Naive thymus-derived CD4-positive, alpha-beta T cell (primary cell): ENCODE measurements at regions not wholly inside any gene's neighbourhood (a gene's known extent, or its start where the extent isn't known, plus 50 kb on each side); places are given as distances from the start of the nearest gene placed in this dataset.

Experiments
- ATAC-seq: fragments of 150-1000 bp; cut with Tn5 transposase; 2 replicates; pipeline ENCODE4 v1.10.0; 2021; ENCODE audit warnings: mild to moderate bottlenecking, moderate library complexity
- CTCF ChIA-PET: fragments of 350-600 bp; sonication (Branson Sonifier 250); formaldehyde crosslinking; loops from one replicate; lab custom pipeline; 2021; ENCODE audit warnings: antibody characterized with exemption; lab: Charles Lee
- POLR2A ChIA-PET: fragments of 350-600 bp; sonication (Branson Sonifier 250); formaldehyde crosslinking; loops from one replicate; lab custom pipeline; 2021; ENCODE audit warnings: antibody characterized with exemption, inconsistent platforms; lab: Charles Lee
- DNase-seq, 9 donors: peaks; one replicate each; pipeline versions ENCODE4 v3.0.0 to v3.0.0-alpha.2; 2020 to 2022; ENCODE audit warnings: mixed read lengths in 1 of 9
- H3K27ac ChIP-seq: one replicate; pipeline ENCODE4 v1.7.0; 2013; ENCODE audit warnings: mild to moderate bottlenecking, low read depth, low read length, moderate library complexity
- H3K27me3 ChIP-seq, 2 donors: one replicate each; pipeline ENCODE4 v1.7.0; 2013; ENCODE audit warnings: low read length in 2 of 2, mild to moderate bottlenecking in 2 of 2, moderate library complexity in 2 of 2; ENCODE audit not compliant: control insufficient read depth in 2 of 2, insufficient read depth in 2 of 2
- H3K36me3 ChIP-seq, 3 experiments: 1 replicate in 2 of 3; 2 replicates in 1 of 3; pipeline ENCODE4 v1.7.0; 2013; ENCODE audit warnings: low read length in 3 of 3, mild to moderate bottlenecking in 3 of 3, moderate library complexity in 1 of 3; ENCODE audit not compliant: insufficient read depth in 3 of 3, control insufficient read depth in 2 of 3
- H3K4me1 ChIP-seq, 2 donors: one replicate each; pipeline ENCODE4 v1.7.0; 2013; ENCODE audit warnings: low read length in 2 of 2, mild to moderate bottlenecking in 2 of 2, moderate library complexity in 1 of 2; ENCODE audit not compliant: control insufficient read depth in 2 of 2, insufficient read depth in 2 of 2
- H3K4me3 ChIP-seq: 2 replicates; pipeline ENCODE4 v1.7.0; 2013; ENCODE audit warnings: mild to moderate bottlenecking, low read length
- H3K9me3 ChIP-seq, 3 experiments: 1 replicate in 2 of 3; 2 replicates in 1 of 3; pipeline ENCODE4 v1.7.0; 2013; ENCODE audit warnings: low read length in 3 of 3; ENCODE audit not compliant: control insufficient read depth in 2 of 3
- H3K27ac Mint-ChIP-seq, 9 donors: one replicate each; pipeline ENCODE4 v1.8.0; 2020 to 2022; ENCODE audit warnings: mixed read lengths in 9 of 9, mild to moderate bottlenecking in 8 of 9, moderate library complexity in 5 of 9, inconsistent platforms in 2 of 9
- H3K27me3 Mint-ChIP-seq, 5 donors: one replicate each; pipeline ENCODE4 v1.8.0; 2021 to 2022; ENCODE audit warnings: mixed read lengths in 5 of 5, mild to moderate bottlenecking in 1 of 5
- H3K36me3 Mint-ChIP-seq, 5 donors: one replicate each; pipeline ENCODE4 v1.8.0; 2020 to 2022; ENCODE audit warnings: mixed read lengths in 5 of 5, mild to moderate bottlenecking in 3 of 5, inconsistent platforms in 1 of 5
- H3K4me1 Mint-ChIP-seq, 7 donors: one replicate each; pipeline ENCODE4 v1.8.0; 2020 to 2022; ENCODE audit warnings: mixed read lengths in 7 of 7, mild to moderate bottlenecking in 3 of 7, inconsistent platforms in 1 of 7
- H3K4me3 Mint-ChIP-seq, 10 donors: one replicate each; pipeline ENCODE4 v1.8.0; 2020 to 2022; ENCODE audit warnings: mild to moderate bottlenecking in 10 of 10, mixed read lengths in 10 of 10, moderate library complexity in 6 of 10, inconsistent platforms in 2 of 10
- H3K9me3 Mint-ChIP-seq, 11 donors: one replicate each; pipeline ENCODE4 v1.8.0; 2020 to 2022; ENCODE audit warnings: mixed read lengths in 11 of 11, mild to moderate bottlenecking in 4 of 11, inconsistent platforms in 1 of 11, moderate library complexity in 1 of 11
- intact Hi-C, 2 donors: fragments of 100-400 bp; cut with micrococcal nuclease; formaldehyde crosslinking; loops; one replicate each; pipeline ENCODE4 v1.15.1; 2023

- DNase-seq (no peak), ATAC-seq (no peak)
- Histone ChIP-seq H3K9me3 (peaks cover 0 to 5% (median 0%) of the 10 kb centered on the region in 3 experiments), H3K4me3 (no peak overlapping the region), H3K4me1 (no peaks in the 10 kb centered on the region), H3K36me3 (no peaks in the 10 kb centered on the region), H3K27me3 (no peaks in the 10 kb centered on the region), H3K27ac (no peak overlapping the region)
- Mint-ChIP-seq H3K4me3 (no peak overlapping the region), H3K9me3 (peaks cover 3 to 38% (median 11%) of the 10 kb centered on the region in 11 donors), H3K27me3 (peaks cover 3 to 50% (median 18%) of the 10 kb centered on the region in 5 donors), H3K4me1 (no peaks in the 10 kb centered on the region), H3K36me3 (peaks cover 0 to 9% (median 0%) of the 10 kb centered on the region in 5 donors), H3K27ac (no peak overlapping the region)
- intact Hi-C loops = no loop called here
- ChIA-PET POLR2A (no interaction called here), CTCF (no interaction called here)
Measured at GRCh38 chr1:4395158-4395557, 259.3 kb upstream of the AJAP1 start.

GRCh38 chr1:4395676-4396075 is 258.7 kb upstream of the AJAP1 start:
- Mint-ChIP-seq H3K27me3 (peaks cover 3 to 45% (median 14%) of the 10 kb centered on the region in 5 donors), H3K9me3 (peaks cover 3 to 38% (median 11%) of the 10 kb centered on the region in 11 donors), H3K36me3 (peaks cover 0 to 9% (median 0%) of the 10 kb centered on the region in 5 donors), H3K4me1 (no peaks in the 10 kb centered on the region), H3K27ac (no peak overlapping the region), H3K4me3 (no peak overlapping the region)
- Histone ChIP-seq H3K27ac (no peak overlapping the region), H3K27me3 (no peaks in the 10 kb centered on the region), H3K4me3 (no peak overlapping the region), H3K9me3 (peaks cover 0 to 5% (median 0%) of the 10 kb centered on the region in 3 experiments), H3K36me3 (no peaks in the 10 kb centered on the region), H3K4me1 (no peaks in the 10 kb centered on the region)
- intact Hi-C loops = no loop called here
- DNase-seq = no peak
- CTCF ChIA-PET = no interaction called here
- POLR2A ChIA-PET = no interaction called here
- ATAC-seq = no peak

GRCh38 chr1:4396551-4396950 is 257.9 kb upstream of the AJAP1 start:
- Mint-ChIP-seq H3K4me3 (no peak overlapping the region), H3K36me3 (peaks cover 0 to 9% (median 0%) of the 10 kb centered on the region in 5 donors), H3K27ac (no peak overlapping the region), H3K4me1 (no peaks in the 10 kb centered on the region), H3K9me3 (peaks cover 3 to 38% (median 10%) of the 10 kb centered on the region in 11 donors), H3K27me3 (peaks cover 3 to 48% (median 8%) of the 10 kb centered on the region in 5 donors)
- CTCF ChIA-PET = no interaction called here
- no peaks in the 10 kb centered on the region for H3K36me3 ChIP-seq
- no peak overlapping the region for H3K27ac ChIP-seq
- DNase-seq (no peak), ATAC-seq (no peak)
- intact Hi-C loops = no loop called here
- H3K9me3 ChIP-seq = peaks cover 0 to 5% (median 0%) of the 10 kb centered on the region in 3 experiments
- H3K4me1 ChIP-seq = no peaks in the 10 kb centered on the region
- no peak overlapping the region for H3K4me3 ChIP-seq
- POLR2A ChIA-PET = no interaction called here
- no peaks in the 10 kb centered on the region for H3K27me3 ChIP-seq

- CTCF ChIA-PET = no interaction called here
- no peaks in the 10 kb centered on the region for H3K4me1 Mint-ChIP-seq
- POLR2A ChIA-PET = no interaction called here
Measured at GRCh38 chr1:4397196-4397595, 257.2 kb upstream of the AJAP1 start.

GRCh38 chr1:4402032-4402431 is 252.4 kb upstream of the AJAP1 start:
- DNase-seq (no peak), ATAC-seq (no peak)
- Mint-ChIP-seq H3K36me3 (no peaks in the 10 kb centered on the region), H3K27me3 (peaks cover 0 to 31% (median 6%) of the 10 kb centered on the region in 5 donors), H3K4me3 (no peak overlapping the region), H3K27ac (no peak overlapping the region), H3K9me3 (peaks cover 0 to 3% (median 0%) of the 10 kb centered on the region in 11 donors), H3K4me1 (no peaks in the 10 kb centered on the region)
- no peaks in the 10 kb centered on the region for H3K9me3 ChIP-seq
- H3K4me3 ChIP-seq = no peak overlapping the region
- ChIA-PET CTCF (no interaction called here), POLR2A (no interaction called here)
- no peak overlapping the region for H3K27ac ChIP-seq
- intact Hi-C loops = no loop called here
- no peaks in the 10 kb centered on the region for H3K36me3 ChIP-seq
- H3K27me3 ChIP-seq = no peaks in the 10 kb centered on the region
- no peaks in the 10 kb centered on the region for H3K4me1 ChIP-seq

More at GRCh38 chr1:4397196-4397595, 257.2 kb upstream of the AJAP1 start:
- peaks cover 0 to 5% (median 0%) of the 10 kb centered on the region in 3 experiments for H3K9me3 ChIP-seq
- no peak overlapping the region for H3K4me3 Mint-ChIP-seq
- intact Hi-C loops = no loop called here
- no peak overlapping the region for H3K4me3 ChIP-seq
- H3K9me3 Mint-ChIP-seq = peaks cover 3 to 31% (median 8%) of the 10 kb centered on the region in 11 donors
- no peak overlapping the region for H3K27ac Mint-ChIP-seq
- no peak for ATAC-seq
- H3K27ac ChIP-seq = no peak overlapping the region
- no peaks in the 10 kb centered on the region for H3K4me1 ChIP-seq
- no peaks in the 10 kb centered on the region for H3K27me3 ChIP-seq
- H3K36me3 ChIP-seq = no peaks in the 10 kb centered on the region
- H3K27me3 Mint-ChIP-seq = peaks cover 3 to 50% (median 8%) of the 10 kb centered on the region in 5 donors
- no peak for DNase-seq
- peaks cover 0 to 9% (median 0%) of the 10 kb centered on the region in 5 donors for H3K36me3 Mint-ChIP-seq

GRCh38 chr1:4404854-4405590 is 249.4 kb upstream of the AJAP1 start:
- Mint-ChIP-seq H3K27me3 (peaks cover 0 to 29% (median 4%) of the 10 kb centered on the region in 5 donors), H3K36me3 (no peaks in the 10 kb centered on the region), H3K9me3 (peaks cover 0 to 3% (median 0%) of the 10 kb centered on the region in 11 donors), H3K4me1 (peaks cover 0 to 4% (median 0%) of the 10 kb centered on the region in 7 donors), H3K27ac (no peak overlapping the region), H3K4me3 (no peak overlapping the region)
- Histone ChIP-seq H3K27me3 (no peaks in the 10 kb centered on the region), H3K4me1 (no peaks in the 10 kb centered on the region), H3K4me3 (no peak overlapping the region), H3K27ac (no peak overlapping the region), H3K9me3 (no peaks in the 10 kb centered on the region), H3K36me3 (no peaks in the 10 kb centered on the region)
- intact Hi-C loops = no loop called here
- DNase-seq = no peak
- ChIA-PET CTCF (no interaction called here), POLR2A (no interaction called here)
- ATAC-seq = no peak

GRCh38 chr1:4407851-4408250 is 246.6 kb upstream of the AJAP1 start:
- Mint-ChIP-seq H3K4me1 (peaks cover 0 to 4% (median 0%) of the 10 kb centered on the region in 7 donors), H3K9me3 (peaks cover 0 to 3% (median 0%) of the 10 kb centered on the region in 11 donors), H3K36me3 (no peaks in the 10 kb centered on the region), H3K4me3 (no peak overlapping the region), H3K27ac (no peak overlapping the region), H3K27me3 (peaks cover 0 to 22% (median 4%) of the 10 kb centered on the region in 5 donors)
- ATAC-seq (no peak), DNase-seq (no peak)
- Histone ChIP-seq H3K9me3 (no peaks in the 10 kb centered on the region), H3K4me1 (no peaks in the 10 kb centered on the region), H3K36me3 (no peaks in the 10 kb centered on the region), H3K27ac (no peak overlapping the region), H3K4me3 (no peak overlapping the region), H3K27me3 (no peaks in the 10 kb centered on the region)
- ChIA-PET CTCF (no interaction called here), POLR2A (no interaction called here)
- intact Hi-C loops = no loop called here
